Epidermal melanocyte (primary cell): ENCODE measurements at regions not wholly inside any gene's neighbourhood (a gene's known extent, or its start where the extent isn't known, plus 50 kb on each side); places are given as distances from the start of the nearest gene placed in this dataset.

Experiments used
- DNase-seq: peaks from one replicate; pipeline ENCODE4 v3.0.0; 2011; ENCODE audit warnings: low spot score; ENCODE audit not compliant: insufficient read length

DNA sequence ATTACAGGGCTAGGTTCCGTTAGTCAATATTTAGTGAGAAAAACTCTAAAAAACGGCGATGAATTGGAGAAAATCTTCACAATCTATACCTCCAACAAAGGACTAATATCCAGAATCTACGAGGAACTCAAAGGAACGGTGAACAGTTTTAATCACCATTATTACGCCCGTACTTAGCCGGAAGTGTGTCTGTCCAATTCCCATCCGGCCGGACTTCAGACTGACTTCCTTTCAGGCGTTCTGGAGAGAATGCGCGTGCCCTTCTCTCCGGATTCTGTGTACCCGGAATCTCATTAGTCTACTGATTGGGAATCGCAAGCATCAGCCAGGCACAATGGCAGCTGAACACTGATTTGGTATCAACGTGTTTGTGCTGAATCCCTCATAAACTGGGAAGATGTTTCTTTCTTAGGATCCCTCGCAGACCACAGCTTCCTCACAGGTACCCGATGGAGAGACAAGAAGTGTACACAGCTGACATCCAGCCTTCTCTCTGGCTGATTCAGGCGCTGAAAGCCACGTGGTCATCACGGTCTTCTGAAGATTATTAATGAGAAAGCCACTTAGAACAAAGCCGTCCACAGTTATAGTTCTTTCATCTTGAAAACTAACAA is 239.9 kb downstream of the ZNF516 start:
- no peak for DNase-seq

DNA sequence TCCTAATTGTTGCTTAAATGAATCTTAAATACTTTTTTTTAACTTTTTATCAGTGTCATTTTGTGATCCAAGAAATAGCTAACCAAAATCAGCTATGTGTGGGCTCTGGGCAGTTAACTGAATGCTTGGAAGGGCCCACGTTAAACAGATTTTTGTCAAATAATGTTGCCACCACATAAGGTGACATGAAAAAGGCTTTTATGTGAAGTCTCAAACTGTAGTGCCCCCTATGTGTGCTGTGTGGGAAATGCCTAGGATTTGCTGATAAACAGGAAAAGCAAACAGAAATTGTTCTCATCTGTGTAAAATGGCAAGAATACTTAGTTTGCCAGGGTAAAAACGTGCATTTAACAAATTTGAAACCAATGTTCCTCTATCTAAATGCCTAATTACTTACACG is 242.2 kb downstream of the ZNF516 start:
- DNase-seq: no peak

- no peak for DNase-seq
These were observed 242.9 kb downstream of the ZNF516 start for GRCh38 chr18:76252139-76252538.

GRCh38 chr18:76251691-76252090 is 243.4 kb downstream of the ZNF516 start:
- no peak for DNase-seq

DNA sequence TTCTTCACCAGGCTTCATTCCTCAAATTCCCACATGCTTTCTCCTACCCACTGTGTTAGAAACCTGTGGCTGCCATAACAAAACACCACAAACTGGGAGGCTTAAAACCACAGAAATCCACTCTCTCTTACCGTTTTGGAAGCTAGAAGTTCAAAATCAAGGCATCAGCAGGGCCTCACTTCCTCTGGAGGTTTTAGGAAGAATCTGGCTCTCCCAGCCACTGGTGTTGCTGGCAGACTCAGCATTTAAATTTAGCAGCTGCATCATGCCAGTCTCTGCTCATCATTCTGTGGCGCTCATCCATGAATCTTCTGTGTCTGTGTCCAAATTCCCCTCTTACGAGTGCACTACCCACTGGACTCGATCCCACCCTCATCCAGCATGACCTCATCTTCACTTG is 248.5 kb downstream of the ZNF516 start:
- no peak for DNase-seq

- no peak for DNase-seq
These were observed 260.4 kb downstream of the ZNF516 start for GRCh38 chr18:76234676-76235060.

GRCh38 chr18:76233876-76234675 is 261.0 kb downstream of the ZNF516 start:
- DNase-seq: no peak

DNA sequence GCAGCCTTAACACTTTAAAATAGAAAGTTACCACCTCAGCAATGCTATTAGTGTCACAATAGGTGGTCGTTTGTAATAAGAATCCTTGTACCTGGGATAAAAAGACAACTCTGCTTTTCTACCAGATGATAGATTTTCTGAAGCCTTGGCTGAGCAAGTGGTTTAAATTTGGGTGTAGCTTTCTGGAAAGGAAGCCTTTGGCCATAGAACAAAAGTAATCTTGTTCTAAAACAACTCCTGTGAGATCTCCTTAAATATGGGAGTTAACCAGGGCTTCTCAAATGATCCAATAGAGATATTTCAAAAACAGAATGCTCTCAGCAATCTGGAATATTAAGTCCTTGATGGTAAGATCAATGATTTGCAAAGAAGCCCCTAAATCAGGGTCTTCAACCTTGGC is 261.6 kb downstream of the ZNF516 start:
- DNase-seq: no peak

- no peak for DNase-seq
These were observed 262.3 kb downstream of the ZNF516 start for GRCh38 chr18:76232779-76233178.

- DNase-seq: no peak
These were observed 263.0 kb downstream of the ZNF516 start for GRCh38 chr18:76232010-76232409.

- DNase-seq: no peak
These were observed 263.6 kb downstream of the ZNF516 start for GRCh38 chr18:76231402-76231801.

DNA sequence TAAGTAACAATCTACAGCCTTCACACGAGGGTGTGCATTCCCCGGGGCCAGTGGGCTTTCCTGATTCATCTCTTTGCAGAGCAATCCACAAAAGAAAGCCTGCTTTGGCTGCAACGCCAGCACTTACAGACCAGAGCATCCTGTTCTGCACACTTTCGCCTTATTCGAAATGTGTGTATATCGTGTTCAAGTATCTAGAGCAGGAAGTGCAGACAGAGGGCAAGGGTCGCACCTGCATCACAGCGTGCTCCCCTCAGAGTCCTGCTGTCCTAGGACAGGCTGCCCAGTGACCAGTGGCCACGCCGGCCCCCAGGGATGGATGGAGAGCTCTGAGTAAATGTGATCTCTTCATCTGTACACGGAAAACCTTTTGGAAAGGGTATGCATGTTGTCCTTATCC is 264.3 kb downstream of the ZNF516 start:
- DNase-seq: no peak

GRCh38 chr18:76228716-76229115 is 266.3 kb downstream of the ZNF516 start:
- DNase-seq: no peak

DNA sequence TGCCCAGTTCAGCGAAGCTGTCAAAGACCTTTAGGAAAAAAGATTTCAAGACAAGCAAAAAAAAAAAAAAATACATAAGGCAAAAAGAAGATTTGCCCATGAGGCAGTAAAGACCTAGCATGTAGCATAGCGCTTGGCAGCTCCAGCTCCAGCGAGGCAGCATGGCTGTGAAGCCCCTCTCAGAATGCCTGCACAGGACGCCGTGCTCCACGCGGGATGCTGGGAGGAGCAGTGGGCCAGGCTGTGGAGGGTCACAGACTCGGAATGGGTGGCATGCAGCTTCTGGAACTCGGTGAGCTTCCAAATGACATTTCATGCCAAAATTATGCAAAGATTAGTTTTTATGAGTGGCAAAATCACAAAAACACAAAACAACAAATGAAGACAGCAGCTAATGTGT is 267.3 kb downstream of the ZNF516 start:
- DNase-seq: no peak

- no peak for DNase-seq
These were observed 271.6 kb downstream of the ZNF516 start for GRCh38 chr18:76223403-76223802.

- no peak for DNase-seq
These were observed 276.0 kb downstream of the ZNF516 start for GRCh38 chr18:76219023-76219422.

GRCh38 chr18:76216096-76216495 is 278.9 kb downstream of the ZNF516 start:
- DNase-seq: no peak

- DNase-seq: peak; percentile 35
These were observed 281.1 kb downstream of the ZNF516 start for GRCh38 chr18:76213991-76214390.

- DNase-seq: no peak
These were observed 282.1 kb downstream of the ZNF516 start for GRCh38 chr18:76212960-76213359.

- DNase-seq: no peak
These were observed 285.4 kb downstream of the ZNF516 start for GRCh38 chr18:76209597-76209996.

DNA sequence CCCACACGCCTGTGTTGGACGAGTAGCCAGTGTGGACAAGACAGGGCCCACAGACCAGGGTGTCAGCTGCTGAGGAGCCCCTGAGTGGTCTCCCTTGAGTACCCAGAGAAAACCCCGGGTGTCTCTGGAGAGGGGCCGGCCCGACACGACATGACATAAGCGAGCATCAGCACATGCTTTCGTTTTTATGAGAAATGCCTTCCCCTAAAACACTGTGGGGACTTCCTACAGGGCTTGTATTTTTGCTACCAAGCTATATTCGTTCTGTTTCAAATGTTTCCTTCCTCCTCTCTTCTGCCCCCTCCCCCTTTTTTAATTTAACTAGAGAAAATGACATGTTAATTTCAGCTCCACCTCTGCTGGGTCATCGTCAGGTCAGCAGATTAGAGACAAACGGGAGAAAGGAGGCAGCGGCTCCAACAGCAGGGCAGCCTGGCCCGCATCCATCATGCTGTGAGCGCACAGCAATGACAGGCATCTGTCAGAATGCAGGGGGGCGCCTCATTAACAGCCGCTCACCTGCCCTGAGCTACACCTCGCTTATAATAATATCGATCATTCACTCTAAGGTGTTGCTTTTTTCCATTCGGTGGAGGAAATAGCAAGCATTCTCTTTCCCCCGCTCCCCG is 286.2 kb downstream of the ZNF516 start:
- no peak for DNase-seq

GRCh38 chr18:76205906-76206305 is 289.1 kb downstream of the ZNF516 start:
- no peak for DNase-seq

GRCh38 chr18:76203552-76203951 is 291.5 kb downstream of the ZNF516 start:
- DNase-seq: no peak
